Chondrocyte (in vitro differentiated cells): ENCODE measurements at regions not wholly inside any gene's neighbourhood (a gene's known extent, or its start where the extent isn't known, plus 50 kb on each side); places are given as distances from the start of the nearest gene placed in this dataset.

ENCODE experiments used
- DNase-seq: peaks from one replicate; pipeline ENCODE4 v3.0.0; 2021; ENCODE audit warnings: mixed read lengths, low spot score
- H3K27ac Mint-ChIP-seq: one replicate; pipeline ENCODE4 v1.8.0; 2021; ENCODE audit warnings: mild to moderate bottlenecking, moderate library complexity, mixed read lengths; ENCODE audit not compliant: unreplicated experiment
- H3K27me3 Mint-ChIP-seq: 2 replicates; pipeline ENCODE4 v1.8.0; 2021; ENCODE audit warnings: low read depth, mixed read lengths
- H3K36me3 Mint-ChIP-seq: 2 replicates; pipeline ENCODE4 v1.8.0; 2021; ENCODE audit warnings: low read depth, mixed read lengths
- H3K4me1 Mint-ChIP-seq: 2 replicates; pipeline ENCODE4 v1.8.0; 2021; ENCODE audit warnings: low read depth, mild to moderate bottlenecking, mixed read lengths
- H3K4me3 Mint-ChIP-seq: one replicate; pipeline ENCODE4 v1.8.0; 2021; ENCODE audit warnings: mild to moderate bottlenecking, moderate library complexity, mixed read lengths; ENCODE audit not compliant: unreplicated experiment
- H3K9me3 Mint-ChIP-seq: 2 replicates; pipeline ENCODE4 v1.8.0; 2021; ENCODE audit warnings: low read depth, mixed read lengths
- TF ChIP-seq, protein P1 (sequence below): fragments of 200-600 bp; sonication (generic); IDR thresholded peaks from 2 replicates; pipeline ENCODE4 v1.5.0; 2021; ENCODE audit warnings: antibody characterized with exemption, mild to moderate bottlenecking, moderate library complexity

DNA sequence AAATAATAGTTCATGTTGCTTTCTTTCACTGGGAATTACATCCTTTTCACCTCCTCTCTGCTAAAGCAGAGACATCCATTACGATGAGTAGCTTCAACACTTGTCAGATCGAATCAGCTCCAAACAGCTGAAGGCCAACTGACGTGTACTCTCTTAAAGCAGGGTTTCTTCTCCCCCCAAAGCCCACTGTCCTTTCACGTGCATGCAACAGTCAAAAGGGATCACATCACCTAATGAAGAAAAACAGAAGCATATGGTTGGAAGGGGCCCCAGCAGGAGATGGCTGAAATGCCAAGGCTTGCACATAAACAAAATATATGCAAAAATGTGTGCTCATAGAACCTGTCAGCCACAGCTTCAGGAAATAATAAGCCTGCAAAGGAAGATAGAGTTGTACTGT lies 421.6 kb downstream of the ANXA1 start:
- DNase-seq: no peak
- Mint-ChIP-seq H3K27me3 (peaks cover 26% of the 10 kb centered on the region), H3K27ac (no peak overlapping the region), H3K4me3 (no peak overlapping the region), H3K9me3 (no peaks in the 10 kb centered on the region), H3K36me3 (no peaks in the 10 kb centered on the region), H3K4me1 (no peaks in the 10 kb centered on the region)
- TF ChIP-seq, protein P1, sequence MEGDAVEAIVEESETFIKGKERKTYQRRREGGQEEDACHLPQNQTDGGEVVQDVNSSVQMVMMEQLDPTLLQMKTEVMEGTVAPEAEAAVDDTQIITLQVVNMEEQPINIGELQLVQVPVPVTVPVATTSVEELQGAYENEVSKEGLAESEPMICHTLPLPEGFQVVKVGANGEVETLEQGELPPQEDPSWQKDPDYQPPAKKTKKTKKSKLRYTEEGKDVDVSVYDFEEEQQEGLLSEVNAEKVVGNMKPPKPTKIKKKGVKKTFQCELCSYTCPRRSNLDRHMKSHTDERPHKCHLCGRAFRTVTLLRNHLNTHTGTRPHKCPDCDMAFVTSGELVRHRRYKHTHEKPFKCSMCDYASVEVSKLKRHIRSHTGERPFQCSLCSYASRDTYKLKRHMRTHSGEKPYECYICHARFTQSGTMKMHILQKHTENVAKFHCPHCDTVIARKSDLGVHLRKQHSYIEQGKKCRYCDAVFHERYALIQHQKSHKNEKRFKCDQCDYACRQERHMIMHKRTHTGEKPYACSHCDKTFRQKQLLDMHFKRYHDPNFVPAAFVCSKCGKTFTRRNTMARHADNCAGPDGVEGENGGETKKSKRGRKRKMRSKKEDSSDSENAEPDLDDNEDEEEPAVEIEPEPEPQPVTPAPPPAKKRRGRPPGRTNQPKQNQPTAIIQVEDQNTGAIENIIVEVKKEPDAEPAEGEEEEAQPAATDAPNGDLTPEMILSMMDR: no peak

DNA sequence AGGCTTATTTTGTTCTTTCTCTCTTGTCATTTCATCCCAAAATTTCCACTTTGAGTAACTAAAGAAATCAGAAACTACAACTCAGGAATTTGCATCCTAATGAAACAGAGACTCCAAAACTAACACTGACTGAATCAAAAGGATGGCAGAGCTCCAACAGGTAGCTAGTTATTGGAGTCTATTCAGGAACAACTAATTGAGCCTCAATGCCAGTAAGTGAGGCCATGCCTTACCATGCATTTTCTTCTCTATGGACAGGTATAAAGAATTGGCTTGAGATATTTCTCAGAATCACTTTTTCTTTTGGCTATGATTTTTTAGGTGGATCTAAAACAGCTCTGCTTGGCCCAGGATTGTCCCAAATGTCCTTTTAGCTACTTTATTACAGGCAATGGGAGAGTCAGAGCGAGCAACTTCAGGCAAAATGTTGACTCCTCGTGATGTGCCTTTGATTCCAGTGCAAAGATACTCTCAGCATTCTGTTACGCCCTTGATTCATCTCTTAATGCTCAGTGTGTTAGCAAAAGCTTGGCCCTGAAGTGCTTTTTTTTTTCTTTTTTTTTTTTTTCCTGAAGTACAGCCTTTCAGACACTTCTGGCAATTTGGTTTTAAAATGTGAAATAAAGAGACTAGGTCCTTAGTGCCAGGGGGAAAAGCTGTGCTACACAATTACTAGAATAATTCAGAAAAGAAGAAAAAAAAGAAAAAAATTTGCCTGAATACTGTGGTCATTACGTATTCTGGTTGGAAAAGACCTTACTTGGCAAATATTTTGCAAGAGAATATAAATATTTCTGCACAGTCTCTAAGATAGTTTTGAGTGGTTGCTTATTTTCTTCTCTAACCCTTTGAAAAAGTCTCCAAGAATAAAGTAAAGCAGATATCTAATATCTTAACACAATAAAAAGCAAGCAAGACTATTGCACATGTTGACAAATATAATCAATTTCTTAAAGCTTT lies 423.7 kb downstream of the ANXA1 start:
- TF ChIP-seq, protein P1: no peak
- H3K27ac Mint-ChIP-seq: no peak overlapping the region

DNA sequence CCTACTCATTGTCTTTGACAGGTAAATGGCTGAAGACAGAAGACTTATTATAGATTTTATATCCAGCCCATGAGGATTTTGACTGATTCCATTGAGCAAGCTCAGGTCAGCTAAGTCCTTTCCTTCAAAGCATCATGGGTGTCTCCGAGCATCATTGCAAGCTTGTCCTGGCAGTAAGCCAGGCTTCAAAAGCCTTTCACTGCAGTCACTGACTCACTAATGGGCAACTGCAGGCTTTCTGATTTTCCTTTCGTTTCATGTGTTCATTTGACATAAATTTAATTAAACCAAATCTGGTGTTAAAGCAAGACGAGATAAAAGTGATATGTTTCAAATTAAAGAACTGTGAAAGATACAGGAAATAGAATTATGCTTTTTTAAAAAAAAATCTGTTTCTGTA lies 426.2 kb downstream of the ANXA1 start:
- no peak overlapping the region for H3K4me3 Mint-ChIP-seq
- H3K27me3 Mint-ChIP-seq: peaks cover 18% of the 10 kb centered on the region
- H3K36me3 Mint-ChIP-seq: no peaks in the 10 kb centered on the region
- no peak overlapping the region for H3K27ac Mint-ChIP-seq
- TF ChIP-seq, protein P1: no peak
- no peaks in the 10 kb centered on the region for H3K9me3 Mint-ChIP-seq
- no peaks in the 10 kb centered on the region for H3K4me1 Mint-ChIP-seq
- DNase-seq: no peak

More for the DNA sequence above, 423.7 kb downstream of the ANXA1 start:
- Mint-ChIP-seq H3K4me1 (no peaks in the 10 kb centered on the region), H3K36me3 (no peaks in the 10 kb centered on the region), H3K9me3 (no peaks in the 10 kb centered on the region), H3K4me3 (no peak overlapping the region), H3K27me3 (peaks cover 20% of the 10 kb centered on the region)
- no peak for DNase-seq

DNA sequence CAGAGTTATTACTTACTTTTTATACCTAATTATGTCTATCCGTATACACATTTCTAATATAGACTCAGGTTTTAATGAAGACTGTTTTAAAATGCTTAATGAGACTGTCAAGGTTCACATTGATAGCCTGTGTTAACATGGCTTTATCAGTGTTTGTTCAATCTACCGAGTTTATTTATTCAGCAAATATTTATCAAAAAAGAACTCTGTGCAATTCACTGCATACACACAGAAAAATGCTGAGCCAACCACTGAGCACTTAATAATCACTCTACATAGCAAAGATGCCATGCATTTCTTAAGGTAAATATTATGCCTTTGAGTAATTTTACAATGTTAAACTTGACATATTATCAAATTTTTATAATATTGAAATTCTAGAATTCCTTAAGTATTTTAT lies 428.2 kb downstream of the ANXA1 start:
- TF ChIP-seq, protein P1: no peak
- no peak overlapping the region for H3K4me3 Mint-ChIP-seq
- H3K27ac Mint-ChIP-seq: no peak overlapping the region
- peaks cover 18% of the 10 kb centered on the region for H3K27me3 Mint-ChIP-seq
- H3K9me3 Mint-ChIP-seq: no peaks in the 10 kb centered on the region
- no peak for DNase-seq
- no peaks in the 10 kb centered on the region for H3K4me1 Mint-ChIP-seq
- H3K36me3 Mint-ChIP-seq: no peaks in the 10 kb centered on the region

DNA sequence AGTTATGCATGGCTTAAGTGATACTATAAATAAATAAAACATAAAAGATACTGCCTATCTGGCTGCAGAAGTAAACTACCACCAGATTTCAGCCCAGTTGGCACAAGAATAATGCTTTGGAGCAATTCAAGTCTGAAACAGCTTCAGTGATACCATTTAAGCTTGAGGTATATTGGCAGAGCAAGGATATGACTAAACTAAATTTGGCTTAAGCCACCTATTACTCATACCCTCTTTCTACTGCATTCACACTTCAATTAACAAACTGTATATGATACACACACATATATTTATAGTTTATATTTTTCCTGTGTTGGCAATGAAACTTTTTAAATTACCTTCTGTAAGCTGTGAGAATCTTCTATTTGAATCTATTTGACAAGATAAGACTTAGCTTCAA lies 431.9 kb downstream of the ANXA1 start:
- H3K36me3 Mint-ChIP-seq: no peaks in the 10 kb centered on the region
- TF ChIP-seq, protein P1: no peak
- H3K27me3 Mint-ChIP-seq: peaks cover 6% of the 10 kb centered on the region
- H3K4me1 Mint-ChIP-seq: no peaks in the 10 kb centered on the region
- DNase-seq: no peak
- no peak overlapping the region for H3K4me3 Mint-ChIP-seq
- no peak overlapping the region for H3K27ac Mint-ChIP-seq
- no peaks in the 10 kb centered on the region for H3K9me3 Mint-ChIP-seq
